Lower lobe of right lung (tissue), 2 donors: ENCODE measurements at regions not wholly inside any gene's neighbourhood (a gene's known extent, or its start where the extent isn't known, plus 50 kb on each side); places are given as distances from the start of the nearest gene placed in this dataset.

Experiments used
- ATAC-seq, 2 donors: fragments of 200-7000 bp; cut with Tn5 transposase; one replicate each; pipeline ENCODE4 v1.9.1; 2020 to 2022; ENCODE audit warnings: mild to moderate bottlenecking in 2 of 2, moderate library complexity in 2 of 2
- DNase-seq: peaks from one replicate; pipeline ENCODE4 v3.0.0-alpha.2; 2020
- H3K27ac ChIP-seq: fragments of 200-600 bp; one replicate; pipeline ENCODE4 v1.8.0; 2022
- H3K27me3 ChIP-seq: fragments of 200-600 bp; one replicate; pipeline ENCODE4 v1.8.0; 2022; ENCODE audit warnings: low read depth
- H3K36me3 ChIP-seq: fragments of 200-600 bp; one replicate; pipeline ENCODE4 v1.8.0; 2022; ENCODE audit warnings: mild to moderate bottlenecking
- H3K4me1 ChIP-seq: fragments of 200-600 bp; one replicate; pipeline ENCODE4 v1.8.0; 2022
- H3K4me3 ChIP-seq: fragments of 200-600 bp; one replicate; pipeline ENCODE4 v1.8.0; 2022; ENCODE audit warnings: mild to moderate bottlenecking
- H3K9me3 ChIP-seq: fragments of 200-600 bp; one replicate; pipeline ENCODE4 v1.8.0; 2022
- intact Hi-C: fragments of 100-400 bp; cut with DNase I; formaldehyde crosslinking; loops from one replicate; pipeline ENCODE4 v1.11.0; 2022
- TF ChIP-seq, protein P1 (sequence below): fragments of 200-600 bp; IDR thresholded peaks from one replicate; pipeline ENCODE4 v1.8.0; 2022; ENCODE audit warnings: antibody characterized with exemption, mild to moderate bottlenecking
- donor health status: DM: no; HTN: yes; CAD: no; lungs with severe emphysema.

DNA sequence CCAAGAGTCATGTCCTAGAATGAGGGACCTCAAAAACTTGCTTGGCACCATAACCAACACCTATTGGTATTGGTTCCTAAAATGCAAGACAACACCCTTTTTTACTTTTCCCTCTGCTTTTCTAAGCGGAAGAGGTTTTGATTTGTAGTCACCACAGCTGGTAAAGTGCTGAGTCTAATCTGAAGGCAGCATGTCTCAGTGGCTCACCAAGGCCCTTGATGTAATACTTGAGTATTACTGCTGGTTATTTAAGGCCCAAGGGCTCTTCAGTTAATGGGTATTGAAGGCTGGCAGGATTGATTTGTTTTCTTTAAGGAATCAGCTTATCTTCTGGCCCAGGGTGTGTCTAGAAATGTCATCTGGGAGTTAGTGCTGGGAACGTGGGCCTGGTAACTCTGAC is 735.1 kb downstream of the GLUD2 start:
- intact Hi-C loops: no loop called here
- no peaks in the 10 kb centered on the region for H3K36me3 ChIP-seq
- no peaks in the 10 kb centered on the region for H3K9me3 ChIP-seq
- no peak overlapping the region for H3K4me3 ChIP-seq
- DNase-seq (no peak), ATAC-seq (peak; percentile 48 to 59)
- TF ChIP-seq, protein P1, sequence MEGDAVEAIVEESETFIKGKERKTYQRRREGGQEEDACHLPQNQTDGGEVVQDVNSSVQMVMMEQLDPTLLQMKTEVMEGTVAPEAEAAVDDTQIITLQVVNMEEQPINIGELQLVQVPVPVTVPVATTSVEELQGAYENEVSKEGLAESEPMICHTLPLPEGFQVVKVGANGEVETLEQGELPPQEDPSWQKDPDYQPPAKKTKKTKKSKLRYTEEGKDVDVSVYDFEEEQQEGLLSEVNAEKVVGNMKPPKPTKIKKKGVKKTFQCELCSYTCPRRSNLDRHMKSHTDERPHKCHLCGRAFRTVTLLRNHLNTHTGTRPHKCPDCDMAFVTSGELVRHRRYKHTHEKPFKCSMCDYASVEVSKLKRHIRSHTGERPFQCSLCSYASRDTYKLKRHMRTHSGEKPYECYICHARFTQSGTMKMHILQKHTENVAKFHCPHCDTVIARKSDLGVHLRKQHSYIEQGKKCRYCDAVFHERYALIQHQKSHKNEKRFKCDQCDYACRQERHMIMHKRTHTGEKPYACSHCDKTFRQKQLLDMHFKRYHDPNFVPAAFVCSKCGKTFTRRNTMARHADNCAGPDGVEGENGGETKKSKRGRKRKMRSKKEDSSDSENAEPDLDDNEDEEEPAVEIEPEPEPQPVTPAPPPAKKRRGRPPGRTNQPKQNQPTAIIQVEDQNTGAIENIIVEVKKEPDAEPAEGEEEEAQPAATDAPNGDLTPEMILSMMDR: no peak
- no peaks in the 10 kb centered on the region for H3K4me1 ChIP-seq
- no peak overlapping the region for H3K27ac ChIP-seq
- H3K27me3 ChIP-seq: no peaks in the 10 kb centered on the region

DNA sequence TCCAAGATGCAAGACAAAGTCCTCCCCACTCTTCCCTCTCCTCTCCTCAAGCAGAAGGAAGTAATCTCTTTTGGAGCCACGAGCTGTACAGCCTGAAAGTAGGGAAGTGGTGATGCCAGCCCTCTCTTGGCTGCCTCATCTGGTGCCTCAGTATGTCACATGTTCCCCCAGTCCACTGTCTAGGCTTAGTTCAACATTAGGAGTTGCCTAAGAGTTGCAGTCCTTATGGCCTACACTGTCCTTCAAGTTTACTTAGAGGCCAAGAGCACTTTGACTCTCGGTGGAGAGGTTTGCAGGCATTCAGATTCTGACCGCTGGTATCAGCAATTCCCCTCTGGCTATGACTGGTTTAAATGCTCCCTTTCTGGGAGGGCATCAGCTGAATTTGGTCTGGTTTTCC is 735.6 kb downstream of the GLUD2 start:
- Histone ChIP-seq H3K27ac (no peak overlapping the region), H3K27me3 (no peaks in the 10 kb centered on the region), H3K9me3 (no peaks in the 10 kb centered on the region), H3K4me3 (no peak overlapping the region), H3K36me3 (no peaks in the 10 kb centered on the region), H3K4me1 (no peaks in the 10 kb centered on the region)
- TF ChIP-seq, protein P1: no peak
- intact Hi-C loops: no loop called here
- DNase-seq: no peak
- ATAC-seq: peak; percentile 15 to 43

DNA sequence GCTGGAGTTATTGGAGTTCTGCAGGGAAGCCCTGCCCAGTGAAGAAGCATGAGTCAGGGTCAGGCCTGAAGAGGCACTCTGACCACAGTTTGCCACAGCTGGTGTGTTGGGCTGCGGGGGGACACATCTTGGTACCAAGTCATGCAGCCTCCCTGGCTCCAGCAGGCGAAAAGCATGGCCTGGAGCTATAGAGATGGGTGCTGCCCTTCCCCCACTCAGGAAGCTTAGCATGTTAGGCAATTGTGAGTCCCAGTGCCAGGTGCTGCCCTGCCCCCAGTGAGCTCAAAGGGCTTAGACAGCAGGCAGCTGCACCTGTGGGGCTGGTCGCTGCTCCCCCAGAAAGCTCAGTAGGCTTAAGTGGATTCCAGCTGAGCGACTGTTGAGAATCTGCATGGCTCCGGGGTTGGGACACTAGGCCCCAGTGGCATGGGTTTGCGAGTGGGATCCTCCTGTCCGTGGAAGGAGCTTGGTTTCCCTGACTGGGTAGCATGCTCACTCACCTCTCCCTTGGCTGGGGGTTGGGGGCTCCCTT is 755.5 kb downstream of the GLUD2 start:
- H3K36me3 ChIP-seq: no peaks in the 10 kb centered on the region
- no peaks in the 10 kb centered on the region for H3K9me3 ChIP-seq
- H3K27me3 ChIP-seq: no peaks in the 10 kb centered on the region
- TF ChIP-seq, protein P1: no peak
- DNase-seq (no peak), ATAC-seq (no peak)
- H3K4me3 ChIP-seq: no peak overlapping the region
- no peak overlapping the region for H3K27ac ChIP-seq
- H3K4me1 ChIP-seq: no peaks in the 10 kb centered on the region
- intact Hi-C loops: no loop called here

DNA sequence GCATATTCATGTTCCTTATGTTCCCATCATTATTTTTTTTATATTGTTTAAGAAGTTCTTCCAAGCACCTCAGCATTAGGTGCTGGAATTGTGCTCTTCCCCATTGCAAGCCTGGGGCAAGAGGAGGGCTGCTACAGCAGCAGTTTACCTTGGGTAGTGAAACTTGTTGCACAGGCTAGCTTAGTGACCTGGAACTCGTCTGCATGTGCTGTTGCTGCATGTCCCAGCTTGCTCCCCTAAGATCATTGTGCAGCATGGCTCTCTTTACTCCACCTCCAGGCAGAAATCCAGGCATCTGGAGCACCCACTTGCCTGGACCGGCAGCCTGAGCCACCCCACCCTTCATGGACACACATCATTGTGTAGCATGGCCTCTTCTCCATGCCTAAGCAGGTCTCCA is 776.0 kb downstream of the GLUD2 start:
- no peak overlapping the region for H3K4me3 ChIP-seq
- H3K27ac ChIP-seq: no peak overlapping the region
- no peaks in the 10 kb centered on the region for H3K36me3 ChIP-seq
- DNase-seq: no peak
- H3K9me3 ChIP-seq: no peaks in the 10 kb centered on the region
- ATAC-seq: no peak
- intact Hi-C loops: no loop called here
- no peaks in the 10 kb centered on the region for H3K27me3 ChIP-seq
- TF ChIP-seq, protein P1: no peak
- H3K4me1 ChIP-seq: no peaks in the 10 kb centered on the region

DNA sequence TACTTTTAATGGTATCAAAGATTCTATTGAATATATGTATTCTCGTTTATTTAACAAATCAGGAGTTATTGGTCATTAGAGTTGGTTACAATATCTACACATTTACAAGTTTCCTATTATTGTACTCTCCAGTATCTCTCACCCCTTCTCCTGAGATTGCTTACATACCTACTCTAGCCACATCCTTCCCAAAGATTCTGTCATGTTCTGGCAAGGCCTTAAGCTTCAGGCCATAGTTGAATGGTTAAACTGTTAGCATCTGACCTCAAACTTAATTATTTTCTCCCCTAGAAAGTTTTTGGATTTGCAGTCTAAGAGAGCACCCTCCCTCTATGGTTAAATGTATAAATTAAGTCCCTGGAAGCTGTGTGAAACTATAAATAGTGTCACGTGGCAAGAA is 784.2 kb downstream of the GLUD2 start:
- DNase-seq: no peak
- H3K27ac ChIP-seq: no peak overlapping the region
- intact Hi-C loops: no loop called here
- H3K4me1 ChIP-seq: no peaks in the 10 kb centered on the region
- no peak for ATAC-seq
- no peaks in the 10 kb centered on the region for H3K9me3 ChIP-seq
- TF ChIP-seq, protein P1: no peak
- no peaks in the 10 kb centered on the region for H3K36me3 ChIP-seq
- no peaks in the 10 kb centered on the region for H3K27me3 ChIP-seq
- H3K4me3 ChIP-seq: no peak overlapping the region

DNA sequence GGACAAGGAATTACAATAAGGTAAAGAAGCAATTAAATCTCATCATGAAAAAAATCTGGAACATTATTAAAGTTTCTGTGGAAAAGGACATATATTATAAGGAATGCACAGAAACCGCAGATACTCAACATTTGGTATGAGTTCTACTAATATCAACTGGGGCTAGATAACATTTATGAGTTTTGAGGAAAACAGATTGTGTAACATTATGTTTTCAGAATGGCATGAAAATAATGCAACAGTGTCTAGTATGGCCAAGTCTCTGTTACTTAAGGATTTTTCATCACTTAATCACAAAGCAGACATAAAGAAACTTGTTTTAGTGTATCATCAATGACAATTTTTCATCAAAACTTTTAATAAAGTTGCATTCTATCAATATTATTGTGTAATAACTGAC is 785.0 kb downstream of the GLUD2 start:
- no peak for ATAC-seq
- H3K27me3 ChIP-seq: no peaks in the 10 kb centered on the region

More for the DNA sequence above, 785.0 kb downstream of the GLUD2 start:
- intact Hi-C loops: no loop called here
- no peaks in the 10 kb centered on the region for H3K36me3 ChIP-seq
- H3K9me3 ChIP-seq: no peaks in the 10 kb centered on the region
- H3K27ac ChIP-seq: no peak overlapping the region
- no peak for DNase-seq
- H3K4me1 ChIP-seq: no peaks in the 10 kb centered on the region
- H3K4me3 ChIP-seq: no peak overlapping the region
- TF ChIP-seq, protein P1: no peak
